SK-N-SH (cell line): ENCODE measurements at regions not wholly inside any gene's neighbourhood (a gene's known extent, or its start where the extent isn't known, plus 50 kb on each side); places are given as distances from the start of the nearest gene placed in this dataset.

ENCODE experiments used
- CTCF ChIA-PET: fragments of 300-600, 350-600 bp; formaldehyde crosslinking; extraction: SDS; loops from one replicate; lab custom pipeline; 2021; lab: Yijun Ruan, JAX
- POLR2A ChIA-PET: fragments of 350-600 bp; sonication (Branson Sonifier 250); formaldehyde crosslinking; extraction: SDS; loops from one replicate; lab custom pipeline; 2020; ENCODE audit warnings: antibody characterized with exemption, inconsistent platforms; lab: Yijun Ruan, JAX
- DNase-seq: peaks from one replicate; pipeline ENCODE4 v3.0.0; 2012
- H2AFZ ChIP-seq: fragments of 200-600 bp; sonication (generic); 2 replicates; pipeline ENCODE4 v1.8.1; 2016; ENCODE audit warnings: antibody characterized with exemption, mild to moderate bottlenecking, low read depth
- H3F3A ChIP-seq: fragments of 200-600 bp; sonication (generic); replicated peaks from 2 replicates; pipeline ENCODE3; 2016; ENCODE audit warnings: antibody characterized with exemption, mild to moderate bottlenecking; ENCODE audit not compliant: insufficient read depth
- H3K27ac ChIP-seq, 2 experiments: fragments of 200-500 bp in 1 of 2; fragments of 200-600 bp in 1 of 2; sonication (Bioruptor generic) in 1 of 2; sonication (generic), shearing (Covaris generic) in 1 of 2; 2 replicates each; pipeline versions ENCODE4 v1.5.1 to v1.6.1; 2014 to 2016; ENCODE audit warnings: low read depth in 2 of 2, inconsistent platforms in 1 of 2, low read length in 1 of 2, mild to moderate bottlenecking in 1 of 2, mixed read lengths in 1 of 2
- H3K27me3 ChIP-seq: fragments of 200-600 bp; sonication (generic), shearing (Covaris generic); 2 replicates; pipeline ENCODE4 v1.6.1; 2016; ENCODE audit warnings: mixed run types; ENCODE audit not compliant: insufficient read depth
- H3K36me3 ChIP-seq, 2 experiments: fragments of 200-500 bp in 1 of 2; fragments of 200-600 bp in 1 of 2; sonication (Bioruptor generic) in 1 of 2; sonication (generic) in 1 of 2; replicated peaks in 1 of 2; 2 replicates each; pipeline versions ENCODE3 to v1.5.1; 2014 to 2016; ENCODE audit warnings: low read length in 1 of 2, mild to moderate bottlenecking in 1 of 2; ENCODE audit not compliant: insufficient read depth in 2 of 2, control insufficient read depth in 1 of 2
- H3K4me1 ChIP-seq, 2 experiments: fragments of 200-500 bp in 1 of 2; fragments of 200-600 bp in 1 of 2; sonication (Bioruptor generic) in 1 of 2; sonication (generic), shearing (Covaris generic) in 1 of 2; 2 replicates each; pipeline versions ENCODE4 v1.5.1 to v1.6.1; 2014 to 2016; ENCODE audit warnings: low read depth in 1 of 2, low read length in 1 of 2, mixed run types in 1 of 2; ENCODE audit not compliant: insufficient read depth in 2 of 2, control insufficient read depth in 1 of 2
- H3K4me2 ChIP-seq: fragments of 200-600 bp; sonication (generic), shearing (Covaris generic); 2 replicates; pipeline ENCODE4 v1.6.1; 2017; ENCODE audit warnings: mixed run types
- H3K4me3 ChIP-seq, 2 experiments: fragments of 200-500 bp in 1 of 2; fragments of 200-600 bp in 1 of 2; sonication (Bioruptor generic) in 1 of 2; sonication (generic), shearing (Covaris generic) in 1 of 2; 2 replicates each; pipeline versions ENCODE4 v1.5.1 to v1.8.1; 2014 to 2016; ENCODE audit warnings: low read depth in 2 of 2, inconsistent platforms in 1 of 2, low read length in 1 of 2, mild to moderate bottlenecking in 1 of 2, mixed read lengths in 1 of 2, moderate library complexity in 1 of 2
- H3K79me2 ChIP-seq: fragments of 200-600 bp; sonication (generic); 2 replicates; pipeline ENCODE4 v1.8.1; 2017; ENCODE audit warnings: mild to moderate bottlenecking; ENCODE audit not compliant: insufficient read depth
- H3K9ac ChIP-seq: fragments of 200-600 bp; sonication (generic); 2 replicates; pipeline ENCODE4 v1.6.1; 2017; ENCODE audit warnings: mixed run types
- H3K9me2 ChIP-seq: fragments of 200-600 bp; sonication (generic); 2 replicates; pipeline ENCODE4 v1.6.1; 2017; ENCODE audit warnings: mixed run types
- H3K9me3 ChIP-seq: fragments of 200-600 bp; sonication (generic); 2 replicates; pipeline ENCODE4 v1.6.1; 2017; ENCODE audit warnings: mixed run types, mild to moderate bottlenecking, moderate library complexity
- H4K20me1 ChIP-seq: fragments of 200-600 bp; sonication (generic); 2 replicates; pipeline ENCODE4 v1.6.1; 2017; ENCODE audit warnings: mild to moderate bottlenecking, mixed run types; ENCODE audit not compliant: insufficient read depth
- CHD2 ChIP-seq: fragments of 150-350 bp; IDR thresholded peaks from 2 replicates; pipeline ENCODE4 v1.6.1; 2018; ENCODE audit warnings: low read length; ENCODE audit not compliant: partially characterized antibody
- FOXM1 ChIP-seq: IDR thresholded peaks from 2 replicates; pipeline ENCODE4 v1.4.0; 2012; ENCODE audit warnings: low read depth, mild to moderate bottlenecking
- GATA2 ChIP-seq: sonication (generic); formaldehyde crosslinking; IDR thresholded peaks from 2 replicates; pipeline ENCODE4 v1.5.0; 2020; ENCODE audit warnings: mild to moderate bottlenecking, missing genetic modification reagents
- JUND ChIP-seq: IDR thresholded peaks from 2 replicates; pipeline ENCODE4 v1.4.0; 2012
- MEF2A ChIP-seq: IDR thresholded peaks from 2 replicates; pipeline ENCODE4 v1.4.0; 2012; ENCODE audit warnings: low read depth, borderline replicate concordance
- POLR2AphosphoS5 ChIP-seq: IDR thresholded peaks from 2 replicates; pipeline ENCODE4 v1.6.1; 2012; ENCODE audit warnings: low read depth, low read length
- RAD21 ChIP-seq: IDR thresholded peaks from 2 replicates; pipeline ENCODE4 v1.6.1; 2012; ENCODE audit warnings: mild to moderate bottlenecking, low read length
- RCOR1 ChIP-seq: fragments of 150-350 bp; IDR thresholded peaks from 2 replicates; pipeline ENCODE4 v1.6.1; 2017; ENCODE audit warnings: antibody characterized with exemption, low read length
- RFX5 ChIP-seq: IDR thresholded peaks from 2 replicates; pipeline ENCODE4 v1.6.1; 2012; ENCODE audit warnings: mild to moderate bottlenecking, improper control_type of control experiment, low read length
- RXRA ChIP-seq: IDR thresholded peaks from 2 replicates; pipeline ENCODE4 v1.4.0; 2012; ENCODE audit warnings: low read depth, mild to moderate bottlenecking, borderline replicate concordance
- SIN3A ChIP-seq: IDR thresholded peaks from 2 replicates; pipeline ENCODE4 v1.6.1; 2012; ENCODE audit warnings: low read depth, mild to moderate bottlenecking, low read length, moderate library complexity, borderline replicate concordance
- SMC3 ChIP-seq: IDR thresholded peaks from 2 replicates; pipeline ENCODE4 v1.6.1; 2012; ENCODE audit warnings: low read depth, low read length, improper control_type of control experiment
- TAF1 ChIP-seq: IDR thresholded peaks from 2 replicates; pipeline ENCODE4 v1.6.1; 2012; ENCODE audit warnings: low read depth, mild to moderate bottlenecking, low read length, moderate library complexity, borderline replicate concordance
- TEAD4 ChIP-seq: IDR thresholded peaks from 2 replicates; pipeline ENCODE4 v1.4.0; 2012; ENCODE audit warnings: mild to moderate bottlenecking, borderline replicate concordance; ENCODE audit not compliant: insufficient read depth
- USF1 ChIP-seq: IDR thresholded peaks from 2 replicates; pipeline ENCODE4 v1.4.0; 2012; ENCODE audit warnings: low read depth, borderline replicate concordance
- USF2 ChIP-seq: fragments of 150-350 bp; IDR thresholded peaks from 2 replicates; pipeline ENCODE4 v1.6.1; 2017; ENCODE audit warnings: antibody characterized with exemption, low read length, low read depth, borderline replicate concordance
- WGBS: methylation state at CpG from one replicate; pipeline ENCODE4 v1.1.6; 2017; ENCODE audit warnings: low lambda C conversion rate; 5-methylcytosine and 5-hydroxymethylcytosine counted together
- TF ChIP-seq, protein P1 (sequence below): fragments of 150-350 bp; IDR thresholded peaks from 2 replicates; pipeline ENCODE4 v1.6.1; 2016; ENCODE audit warnings: mild to moderate bottlenecking, low read depth, low read length
- TF ChIP-seq, protein P2 (sequence below): IDR thresholded peaks from 2 replicates; pipeline ENCODE4 v1.6.1; 2012; ENCODE audit warnings: mild to moderate bottlenecking, low read depth, low read length, moderate library complexity

DNA sequence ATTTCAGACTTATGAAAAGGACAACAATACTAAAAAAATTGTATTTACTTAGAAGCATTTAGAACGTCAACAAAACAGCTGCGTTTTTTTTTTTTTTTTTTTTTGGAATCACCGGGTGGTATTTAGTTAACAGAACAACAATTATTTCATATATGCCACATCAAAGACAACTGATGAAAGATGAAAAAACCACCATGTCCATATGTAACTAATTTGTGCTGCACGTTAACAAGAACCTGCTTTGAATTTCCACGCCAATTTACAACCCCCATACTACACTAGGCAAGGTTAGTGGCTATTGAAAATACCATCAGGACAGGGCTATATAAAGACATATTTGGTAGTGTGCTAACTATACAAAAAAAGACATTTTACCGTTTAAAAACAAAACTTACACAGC lies 189.3 kb upstream of the ROBO1 start (continued):
- TF ChIP-seq, protein P1, sequence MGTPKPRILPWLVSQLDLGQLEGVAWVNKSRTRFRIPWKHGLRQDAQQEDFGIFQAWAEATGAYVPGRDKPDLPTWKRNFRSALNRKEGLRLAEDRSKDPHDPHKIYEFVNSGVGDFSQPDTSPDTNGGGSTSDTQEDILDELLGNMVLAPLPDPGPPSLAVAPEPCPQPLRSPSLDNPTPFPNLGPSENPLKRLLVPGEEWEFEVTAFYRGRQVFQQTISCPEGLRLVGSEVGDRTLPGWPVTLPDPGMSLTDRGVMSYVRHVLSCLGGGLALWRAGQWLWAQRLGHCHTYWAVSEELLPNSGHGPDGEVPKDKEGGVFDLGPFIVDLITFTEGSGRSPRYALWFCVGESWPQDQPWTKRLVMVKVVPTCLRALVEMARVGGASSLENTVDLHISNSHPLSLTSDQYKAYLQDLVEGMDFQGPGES: no peak
- TF ChIP-seq USF1 (no peak), SIN3A (no peak), RAD21 (no peak)

- Histone ChIP-seq H2AFZ (no peak overlapping the region), H3K79me2 (no peaks in the 10 kb centered on the region), H3K27me3 (no peaks in the 10 kb centered on the region), H3K36me3 (no peaks in the 10 kb centered on the region), H3F3A (no peaks in the 10 kb centered on the region), H4K20me1 (no peaks in the 10 kb centered on the region), H3K9me2 (no peaks in the 10 kb centered on the region; the same call in 1 of the 2 replicates), H3K4me2 (no peak overlapping the region), H3K27ac (no peak overlapping the region), H3K9me3 (no peaks in the 10 kb centered on the region; the same call in 1 of the 2 replicates), H3K9ac (no peak overlapping the region), H3K4me1 (peaks cover 0 to 6% of the 10 kb centered on the region in 2 experiments; a peak in 1 of 4 replicates), H3K4me3 (no peak overlapping the region)
- TF ChIP-seq, protein P2, sequence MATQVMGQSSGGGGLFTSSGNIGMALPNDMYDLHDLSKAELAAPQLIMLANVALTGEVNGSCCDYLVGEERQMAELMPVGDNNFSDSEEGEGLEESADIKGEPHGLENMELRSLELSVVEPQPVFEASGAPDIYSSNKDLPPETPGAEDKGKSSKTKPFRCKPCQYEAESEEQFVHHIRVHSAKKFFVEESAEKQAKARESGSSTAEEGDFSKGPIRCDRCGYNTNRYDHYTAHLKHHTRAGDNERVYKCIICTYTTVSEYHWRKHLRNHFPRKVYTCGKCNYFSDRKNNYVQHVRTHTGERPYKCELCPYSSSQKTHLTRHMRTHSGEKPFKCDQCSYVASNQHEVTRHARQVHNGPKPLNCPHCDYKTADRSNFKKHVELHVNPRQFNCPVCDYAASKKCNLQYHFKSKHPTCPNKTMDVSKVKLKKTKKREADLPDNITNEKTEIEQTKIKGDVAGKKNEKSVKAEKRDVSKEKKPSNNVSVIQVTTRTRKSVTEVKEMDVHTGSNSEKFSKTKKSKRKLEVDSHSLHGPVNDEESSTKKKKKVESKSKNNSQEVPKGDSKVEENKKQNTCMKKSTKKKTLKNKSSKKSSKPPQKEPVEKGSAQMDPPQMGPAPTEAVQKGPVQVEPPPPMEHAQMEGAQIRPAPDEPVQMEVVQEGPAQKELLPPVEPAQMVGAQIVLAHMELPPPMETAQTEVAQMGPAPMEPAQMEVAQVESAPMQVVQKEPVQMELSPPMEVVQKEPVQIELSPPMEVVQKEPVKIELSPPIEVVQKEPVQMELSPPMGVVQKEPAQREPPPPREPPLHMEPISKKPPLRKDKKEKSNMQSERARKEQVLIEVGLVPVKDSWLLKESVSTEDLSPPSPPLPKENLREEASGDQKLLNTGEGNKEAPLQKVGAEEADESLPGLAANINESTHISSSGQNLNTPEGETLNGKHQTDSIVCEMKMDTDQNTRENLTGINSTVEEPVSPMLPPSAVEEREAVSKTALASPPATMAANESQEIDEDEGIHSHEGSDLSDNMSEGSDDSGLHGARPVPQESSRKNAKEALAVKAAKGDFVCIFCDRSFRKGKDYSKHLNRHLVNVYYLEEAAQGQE: no peak
- no peak for TF ChIP-seq MEF2A
- no peak for TF ChIP-seq SIN3A
- no peak for TF ChIP-seq FOXM1
- 58% methylated on average over 5 of the region's 5 CpGs for WGBS
- POLR2A ChIA-PET: no interaction called here
- CTCF ChIA-PET: no interaction called here
- DNase-seq: no peak
Observed at GRCh38 chr3:79954756-79955155, 187.0 kb upstream of the ROBO1 start.

DNA sequence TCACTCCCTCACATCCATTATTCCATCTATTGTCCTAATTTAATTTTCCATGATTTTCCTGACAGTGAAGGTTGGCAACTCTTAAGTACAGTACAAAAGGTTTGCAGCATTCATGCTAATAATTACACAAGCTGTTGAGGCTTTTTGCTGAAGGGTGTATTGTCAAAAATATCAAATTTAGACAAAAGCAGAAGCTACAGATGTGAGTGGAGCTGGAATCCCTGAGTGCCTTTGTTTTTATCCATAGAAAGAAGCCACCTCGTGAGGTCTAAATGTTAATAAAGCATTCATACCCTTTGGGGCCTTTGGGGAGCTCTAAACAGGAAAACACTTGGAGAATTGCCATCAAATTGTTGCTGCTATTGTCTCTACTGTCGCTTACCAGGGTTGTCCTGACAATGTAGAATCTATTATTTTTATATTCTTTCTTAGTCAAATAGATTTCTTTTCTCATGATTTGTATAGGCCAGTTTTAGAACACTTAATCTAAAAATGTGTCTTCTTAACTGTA lies 185.8 kb upstream of the ROBO1 start:
- TF ChIP-seq MEF2A: no peak
- no peak for TF ChIP-seq RCOR1
- no peak for TF ChIP-seq FOXM1
- TF ChIP-seq SMC3: no peak
- TF ChIP-seq, protein P1: no peak
- no peak for TF ChIP-seq JUND
- no peak for TF ChIP-seq GATA2
- TF ChIP-seq USF2: no peak
- TF ChIP-seq SIN3A: no peak
- TF ChIP-seq TAF1: no peak
- no peak for TF ChIP-seq RXRA
- TF ChIP-seq RAD21: no peak
- no peak for TF ChIP-seq RFX5
- no peak for TF ChIP-seq POLR2AphosphoS5
- no peak for TF ChIP-seq CHD2
- no peak for TF ChIP-seq TEAD4
- CTCF ChIA-PET: no interaction called here
- H2AFZ ChIP-seq: no peak overlapping the region

More for the DNA sequence above, 185.8 kb upstream of the ROBO1 start:
- Histone ChIP-seq H3F3A (no peaks in the 10 kb centered on the region), H3K9me2 (no peaks in the 10 kb centered on the region), H3K9me3 (no peaks in the 10 kb centered on the region; the same call in 1 of the 2 replicates), H4K20me1 (no peaks in the 10 kb centered on the region), H3K9ac (no peak overlapping the region), H3K36me3 (no peaks in the 10 kb centered on the region), H3K79me2 (no peaks in the 10 kb centered on the region), H3K4me1 (peaks cover 0 to 6% of the 10 kb centered on the region in 2 experiments; a peak in 1 of 4 replicates), H3K4me3 (no peak overlapping the region), H3K27me3 (no peaks in the 10 kb centered on the region), H3K4me2 (no peak overlapping the region), H3K27ac (peak overlapping the region in 1 of 2 experiments; percentile 34; a peak in 1 of 4 replicates)
- DNase-seq: no peak
- 24% methylated on average over 2 of the region's 2 CpGs for WGBS
- POLR2A ChIA-PET: no interaction called here
